ENCODE measurements at regions not wholly inside any gene's neighbourhood (a gene's known extent, or its start where the extent isn't known, plus 50 kb on each side); places are given as distances from the start of the nearest gene placed in this dataset.

- RAD21 ChIA-PET (ENCODE audit: unreplicated experiment): interaction anchor here (0.7 to 2.7 kb wide), 6 partner anchors 30 to 129 kb away, joined by 3 to 6 read pairs (median 4); no protein-coding TSS in a partner anchor
- POLR2A ChIA-PET: interaction anchor here (0.8 to 1.9 kb wide), 4 partner anchors 9 to 76 kb away, joined by 3 to 5 read pairs (median 4); no protein-coding TSS in a partner anchor
- Histone ChIP-seq H3K79me2 (ENCODE audit: control insufficient read depth, insufficient read depth, low read length) (no peaks in the 10 kb centered on the region; the same call in 1 of the 2 replicates), H3K27ac (ENCODE audit: control insufficient read depth, insufficient read depth) (peak overlapping the region; percentile 29; the same call in 1 of the 2 replicates), H3K4me1 (ENCODE audit: control insufficient read depth, insufficient read depth, low read length) (peaks cover 59% of the 10 kb centered on the region), H3K36me3 (ENCODE audit: control insufficient read depth in 2 of 2, insufficient read depth in 2 of 2, low read length in 1 of 2) (no peaks in the 10 kb centered on the region), H3K4me2 (ENCODE audit: control insufficient read depth, insufficient read depth) (no peak overlapping the region), H3K4me3 (no peak overlapping the region), H4K20me1 (ENCODE audit: control insufficient read depth, insufficient read depth) (no peaks in the 10 kb centered on the region), H3K9me3 (replicated peaks; ENCODE audit: control insufficient read depth, insufficient read depth, low read length) (peaks cover 7% of the 10 kb centered on the region; the same call in 2 of the 3 replicates), H2AFZ (ENCODE audit: control insufficient read depth, low read depth, low read length) (peak overlapping the region; percentile 65; the same call in 1 of the 2 replicates), H3K27me3 (replicated peaks in 1 of 2; ENCODE audit: control insufficient read depth in 2 of 2, insufficient read depth in 2 of 2, low read length in 1 of 2) (no peaks in the 10 kb centered on the region), H3K9ac (ENCODE audit: control insufficient read depth, insufficient read depth, low read length) (no peak overlapping the region)
- no peak for FAIRE-seq
- 0% methylated on average over 1 of the region's 1 CpG for WGBS (ENCODE audit: insufficient coverage, insufficient replicate concordance, low lambda C conversion rate, missing lambda C conversion rate)
- SMC1A ChIA-PET (ENCODE audit: uncharacterized antibody, unreplicated experiment): interaction anchor here (1.3 to 10.0 kb wide), 9 partner anchors 6 to 76 kb away, joined by 3 to 117 read pairs (median 5); no protein-coding TSS in a partner anchor
- ATAC-seq: peak; percentile 15
- DNase-seq (ENCODE audit: low read depth, low spot score): no peak
- CTCF ChIA-PET: interaction anchor here (0.9 to 1.0 kb wide), 2 partner anchors 10 to 31 kb away, joined by 3 to 6 read pairs; no protein-coding TSS in a partner anchor
- no TSS peak for BruUV-seq (replicated peaks)
- intact Hi-C loops (cut with micrococcal nuclease; ENCODE audit: unreplicated experiment) (no loop called here), in situ Hi-C loops (cut with MboI) (no loop called here)
- TF ChIP-seq CUX1 (IDR thresholded peaks at IDR 0.05; ENCODE audit: insufficient replicate concordance, low read depth, low read length) (no peak), PML (IDR thresholded peaks at IDR 0.05; ENCODE audit: low read length) (no peak), E2F8 (IDR thresholded peaks at IDR 0.05; ENCODE audit: low read depth, partially characterized antibody) (no peak), CEBPB (IDR thresholded peaks at IDR 0.05; ENCODE audit: borderline replicate concordance in 1 of 2, low read depth in 2 of 2, low read length in 2 of 2) (no peak), SKIL (IDR thresholded peaks at IDR 0.05; ENCODE audit: low read depth, poor library complexity, severe bottlenecking) (no peak), RAD51 (IDR thresholded peaks at IDR 0.05) (no peak), NFYB (IDR thresholded peaks at IDR 0.05; ENCODE audit: insufficient read depth, low read depth, low read length) (no peak), POLR2AphosphoS5 (IDR thresholded peaks at IDR 0.05; ENCODE audit: low read length) (no peak), ZBTB4 (CRISPR knock-in tag; IDR thresholded peaks at IDR 0.05) (no peak)
These were observed 263.4 kb upstream of the PLEKHG7 start for GRCh38 chr12:92439420-92439805.

Data from GM12878 (cell line).